ENCODE measurements at regions not wholly inside any gene's neighbourhood (a gene's known extent, or its start where the extent isn't known, plus 50 kb on each side); places are given as distances from the start of the nearest gene placed in this dataset.
A peak's percentile ranks its signal among the peaks of the same experiment; 100 is the strongest.
"Not testable (repeated sequence)": the region's sequence is repeated elsewhere in the genome, so short reads cannot be mapped to it uniquely, and the experiment has no call there.

DNA sequence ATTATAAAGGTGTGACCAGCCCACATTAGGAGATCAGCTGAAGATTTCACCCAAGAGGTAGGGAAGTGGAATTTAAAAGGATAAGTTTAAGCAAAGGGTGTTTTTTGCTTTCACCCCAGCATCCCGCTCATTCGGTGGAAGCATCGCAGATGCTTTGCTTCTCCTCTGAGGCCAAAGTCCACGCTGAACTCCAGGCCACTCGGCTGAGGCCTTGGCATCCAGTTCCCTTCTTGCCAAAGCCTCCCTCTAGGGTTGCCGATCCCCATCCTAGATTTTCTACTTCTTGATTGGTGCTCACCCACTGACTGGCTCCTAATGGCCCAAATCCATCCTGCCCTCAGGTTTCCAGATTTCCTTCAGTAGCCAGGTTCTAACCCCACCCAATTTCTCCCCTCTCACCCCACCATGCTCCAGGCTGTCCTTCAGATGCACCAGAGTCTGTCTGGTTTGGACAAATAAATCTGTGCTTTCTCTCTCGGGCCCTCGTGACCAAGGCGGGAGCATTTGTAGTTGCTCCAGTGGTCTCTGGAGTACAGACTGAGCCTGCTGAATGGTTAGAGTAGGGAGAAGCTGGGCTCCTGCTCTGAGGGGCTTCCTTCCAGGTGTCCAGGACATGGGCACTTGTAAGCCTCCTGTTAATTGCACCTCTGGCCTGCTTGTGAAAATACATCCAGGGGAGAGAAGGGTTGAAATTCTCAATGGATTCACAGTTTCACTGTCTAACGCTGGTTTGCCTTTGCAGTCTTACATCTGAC lies 193.2 kb downstream of the C1orf94 start:
- Histone ChIP-seq H3K27ac (no peak overlapping the region), H3K27me3 (replicated peaks; ENCODE audit: insufficient read depth) (no peaks in the 10 kb centered on the region), H3K4me3 (no peak overlapping the region), H3K9me3 (no peaks in the 10 kb centered on the region), H3K36me3 (no peaks in the 10 kb centered on the region), H3K4me1 (replicated peaks) (no peaks in the 10 kb centered on the region)
- peak; percentile 1 for DNase-seq (ENCODE audit: low spot score)
- WGBS = 88% methylated on average over 10 of the region's 10 CpGs
- TF ChIP-seq POLR2A (IDR thresholded peaks at IDR 0.05) = no peak
- TF ChIP-seq POLR2AphosphoS5 (IDR thresholded peaks at IDR 0.05) = no peak
- TF ChIP-seq, protein P1, sequence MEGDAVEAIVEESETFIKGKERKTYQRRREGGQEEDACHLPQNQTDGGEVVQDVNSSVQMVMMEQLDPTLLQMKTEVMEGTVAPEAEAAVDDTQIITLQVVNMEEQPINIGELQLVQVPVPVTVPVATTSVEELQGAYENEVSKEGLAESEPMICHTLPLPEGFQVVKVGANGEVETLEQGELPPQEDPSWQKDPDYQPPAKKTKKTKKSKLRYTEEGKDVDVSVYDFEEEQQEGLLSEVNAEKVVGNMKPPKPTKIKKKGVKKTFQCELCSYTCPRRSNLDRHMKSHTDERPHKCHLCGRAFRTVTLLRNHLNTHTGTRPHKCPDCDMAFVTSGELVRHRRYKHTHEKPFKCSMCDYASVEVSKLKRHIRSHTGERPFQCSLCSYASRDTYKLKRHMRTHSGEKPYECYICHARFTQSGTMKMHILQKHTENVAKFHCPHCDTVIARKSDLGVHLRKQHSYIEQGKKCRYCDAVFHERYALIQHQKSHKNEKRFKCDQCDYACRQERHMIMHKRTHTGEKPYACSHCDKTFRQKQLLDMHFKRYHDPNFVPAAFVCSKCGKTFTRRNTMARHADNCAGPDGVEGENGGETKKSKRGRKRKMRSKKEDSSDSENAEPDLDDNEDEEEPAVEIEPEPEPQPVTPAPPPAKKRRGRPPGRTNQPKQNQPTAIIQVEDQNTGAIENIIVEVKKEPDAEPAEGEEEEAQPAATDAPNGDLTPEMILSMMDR (IDR thresholded peaks at IDR 0.05) = no peak
- intact Hi-C loops (cut with DNase I) = no loop called here

DNA sequence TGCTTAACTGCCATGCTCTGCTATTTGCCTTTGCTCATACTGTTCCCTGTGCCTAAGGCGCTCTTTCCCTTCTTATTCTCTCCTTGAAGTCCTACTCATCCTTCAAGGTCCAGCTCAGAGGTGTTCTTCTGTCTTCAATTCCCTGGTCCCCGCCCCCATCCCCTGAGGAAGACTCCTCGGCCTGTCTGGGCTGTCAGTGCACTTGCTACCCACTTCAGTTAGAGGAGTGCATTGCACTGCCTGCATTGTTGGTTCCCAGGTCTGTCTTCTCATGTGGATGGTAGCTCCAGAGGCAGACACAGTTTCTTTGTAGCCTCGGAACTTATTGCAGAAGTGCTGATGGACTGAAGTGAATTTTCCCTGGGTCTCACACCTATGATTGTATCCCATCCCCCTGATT lies 194.0 kb downstream of the C1orf94 start:
- DNase-seq (ENCODE audit: low spot score) = no peak
- no peak overlapping the region for H3K27ac ChIP-seq
- WGBS = 86% methylated on average over 4 of the region's 4 CpGs
- no peaks in the 10 kb centered on the region for H3K9me3 ChIP-seq
- H3K36me3 ChIP-seq = no peaks in the 10 kb centered on the region
- H3K27me3 ChIP-seq (replicated peaks; ENCODE audit: insufficient read depth) = no peaks in the 10 kb centered on the region
- H3K4me1 ChIP-seq (replicated peaks) = no peaks in the 10 kb centered on the region
- no peak overlapping the region for H3K4me3 ChIP-seq
- TF ChIP-seq, protein P1 (IDR thresholded peaks at IDR 0.05) = no peak
- TF ChIP-seq POLR2AphosphoS5 (IDR thresholded peaks at IDR 0.05) (no peak), POLR2A (IDR thresholded peaks at IDR 0.05) (no peak)
- intact Hi-C loops (cut with DNase I) = no loop called here

DNA sequence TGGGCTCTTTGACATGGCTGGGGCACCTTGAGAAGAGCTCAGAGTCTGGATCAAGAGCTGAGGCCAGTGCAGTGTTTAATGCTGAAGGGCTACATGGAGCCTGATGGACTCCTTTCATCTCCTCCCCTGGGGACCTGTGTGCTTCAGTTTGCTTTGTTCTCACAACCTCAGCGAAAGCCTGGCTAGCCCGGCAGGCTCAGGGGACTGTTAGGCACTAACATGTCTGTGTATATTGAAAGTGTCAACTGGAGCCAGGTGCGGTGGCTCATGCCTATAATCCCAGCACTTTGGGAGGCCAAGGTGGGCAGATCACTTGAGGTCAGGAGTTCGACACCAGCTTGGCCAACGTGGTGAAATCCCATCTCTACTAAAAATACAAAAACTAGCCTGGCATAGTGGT lies 194.5 kb downstream of the C1orf94 start:
- H3K27ac ChIP-seq; H3K9me3 ChIP-seq; H3K4me3 ChIP-seq; intact Hi-C loops (cut with DNase I); H3K27me3 ChIP-seq (replicated peaks; ENCODE audit: insufficient read depth); H3K36me3 ChIP-seq; H3K4me1 ChIP-seq (replicated peaks): not testable (repeated sequence)
- peak; percentile 1 for DNase-seq (ENCODE audit: low spot score)
- WGBS = 74% methylated on average over 5 of the region's 5 CpGs

DNA sequence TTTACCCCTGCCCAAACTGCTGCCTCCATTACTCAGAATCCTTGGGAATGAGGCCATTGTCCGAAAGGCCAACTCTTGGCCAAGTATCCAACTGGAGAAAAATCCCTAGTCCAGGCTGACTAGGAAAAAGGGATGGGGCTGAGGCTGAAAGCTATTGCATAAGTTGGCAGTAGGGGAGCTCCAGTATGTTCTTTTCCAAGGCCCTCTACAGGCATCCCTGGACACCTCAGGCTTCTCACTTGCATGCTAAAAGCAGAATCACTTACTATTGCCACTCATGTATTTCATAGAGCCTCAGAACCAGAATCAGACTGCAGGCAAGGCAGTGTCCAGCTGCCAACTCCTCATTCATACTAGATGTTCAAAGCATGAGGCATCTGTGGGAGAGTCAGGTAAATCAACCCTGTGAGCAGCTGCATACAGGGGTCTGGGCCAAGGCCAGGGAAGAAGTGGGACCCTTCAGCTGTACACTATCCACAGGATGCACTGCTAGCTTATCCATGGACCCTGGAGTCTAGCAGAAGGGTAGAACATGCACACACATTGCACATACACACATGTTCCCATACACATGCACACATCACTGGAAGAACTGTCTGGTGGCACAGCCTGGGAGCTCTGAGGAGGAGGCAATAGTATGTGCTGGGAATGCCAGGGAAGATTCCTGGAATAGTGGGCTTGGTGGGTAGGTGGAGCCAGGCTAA lies 195.3 kb downstream of the C1orf94 start:
- H3K27me3 ChIP-seq (replicated peaks; ENCODE audit: insufficient read depth) = no peaks in the 10 kb centered on the region
- H3K9me3 ChIP-seq = no peaks in the 10 kb centered on the region
- DNase-seq (ENCODE audit: low spot score) = peak; percentile 1

DNA sequence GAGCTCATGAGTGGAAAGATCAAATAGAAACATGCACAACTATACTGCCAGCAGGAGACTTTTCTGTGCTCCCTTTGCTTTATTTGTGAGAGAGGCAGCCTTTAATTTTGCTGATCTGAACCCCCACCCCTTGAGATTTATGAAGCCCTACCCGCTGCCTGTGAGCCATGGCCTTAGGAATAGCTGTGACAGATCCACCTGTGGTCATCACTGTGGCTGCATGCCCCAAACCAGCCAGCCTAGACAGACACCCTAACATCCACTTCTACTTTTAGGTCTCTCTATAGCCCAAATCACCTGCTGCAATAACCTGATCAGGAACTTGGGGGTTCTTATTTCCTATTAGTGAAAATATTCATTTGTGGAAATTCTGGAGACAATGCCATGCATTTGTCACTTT lies 196.2 kb downstream of the C1orf94 start:
- Histone ChIP-seq H3K9me3 (no peaks in the 10 kb centered on the region), H3K36me3 (no peaks in the 10 kb centered on the region), H3K27ac (no peak overlapping the region), H3K4me3 (no peak overlapping the region), H3K4me1 (replicated peaks) (no peaks in the 10 kb centered on the region), H3K27me3 (replicated peaks; ENCODE audit: insufficient read depth) (no peaks in the 10 kb centered on the region)
- 81% methylated on average over 1 of the region's 1 CpG for WGBS
- TF ChIP-seq POLR2AphosphoS5 (IDR thresholded peaks at IDR 0.05) = no peak
- TF ChIP-seq, protein P1 (IDR thresholded peaks at IDR 0.05) = no peak
- no peak for TF ChIP-seq POLR2A (IDR thresholded peaks at IDR 0.05)
- no peak for DNase-seq (ENCODE audit: low spot score)
- intact Hi-C loops (cut with DNase I) = no loop called here

More for the DNA sequence above, 195.3 kb downstream of the C1orf94 start:
- H3K27ac ChIP-seq = no peak overlapping the region
- TF ChIP-seq POLR2AphosphoS5 (IDR thresholded peaks at IDR 0.05) (no peak), POLR2A (IDR thresholded peaks at IDR 0.05) (no peak)
- TF ChIP-seq, protein P1 (IDR thresholded peaks at IDR 0.05) = no peak
- WGBS = 90% methylated on average over 1 of the region's 1 CpG
- no peaks in the 10 kb centered on the region for H3K36me3 ChIP-seq
- H3K4me3 ChIP-seq = no peak overlapping the region
- H3K4me1 ChIP-seq (replicated peaks) = no peaks in the 10 kb centered on the region
- intact Hi-C loops (cut with DNase I) = no loop called here

All from prostate gland (tissue), 2 donors.